HG03354 (cell line): ENCODE measurements at regions not wholly inside any gene's neighbourhood (a gene's known extent, or its start where the extent isn't known, plus 50 kb on each side); places are given as distances from the start of the nearest gene placed in this dataset.

Source experiments
- ATAC-seq: cut with Tn5 transposase; IDR thresholded peaks from one replicate; pipeline ENCODE4 v1.9.1; 2021; ENCODE audit warnings: mild to moderate bottlenecking; ENCODE audit not compliant: unreplicated experiment, poor library complexity, severe bottlenecking

DNA sequence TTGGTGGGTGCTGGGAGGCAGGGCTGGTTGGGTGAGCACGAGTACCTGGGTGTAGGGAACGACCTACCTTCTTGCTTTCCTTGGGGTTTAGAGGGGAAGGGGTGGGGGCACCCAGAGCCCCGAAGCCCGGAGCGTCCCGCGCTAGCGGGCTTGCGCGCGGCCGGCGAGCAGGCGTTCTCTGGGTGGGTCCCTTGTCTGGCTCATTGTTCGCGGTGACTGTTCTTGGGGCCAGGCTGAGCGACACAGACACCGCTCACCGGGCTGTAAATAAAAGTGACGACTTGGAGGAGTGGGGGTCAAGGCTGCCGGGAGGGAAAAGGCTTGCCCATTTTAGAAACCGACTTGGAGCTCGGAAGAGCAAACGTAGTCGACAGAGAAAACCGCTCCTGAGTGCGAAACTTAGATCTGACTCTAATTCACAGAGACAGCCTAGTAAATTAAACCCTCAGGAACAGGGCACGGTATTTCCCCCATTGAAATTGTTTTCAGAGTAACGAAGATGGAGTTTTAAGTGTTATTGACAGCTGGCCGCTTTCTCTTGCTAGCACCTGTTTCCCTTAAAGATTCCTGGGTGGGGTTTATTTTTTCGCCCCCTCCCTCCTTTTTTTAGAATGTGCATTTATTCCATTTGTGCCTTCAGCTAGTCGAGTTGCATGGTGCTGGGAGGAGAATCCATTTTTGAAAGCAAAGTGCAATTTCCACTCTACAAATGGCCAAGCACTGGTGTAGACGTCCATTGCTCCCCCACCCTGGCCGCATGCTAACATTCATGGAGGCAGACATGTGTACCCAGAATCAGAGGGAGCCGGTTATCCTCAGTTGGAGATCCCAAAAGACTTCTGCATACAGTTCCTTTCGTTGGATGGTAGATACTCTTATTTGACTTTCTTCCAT, 532.1 kb upstream of the SEMA6D start:
- ATAC-seq = no peak

DNA sequence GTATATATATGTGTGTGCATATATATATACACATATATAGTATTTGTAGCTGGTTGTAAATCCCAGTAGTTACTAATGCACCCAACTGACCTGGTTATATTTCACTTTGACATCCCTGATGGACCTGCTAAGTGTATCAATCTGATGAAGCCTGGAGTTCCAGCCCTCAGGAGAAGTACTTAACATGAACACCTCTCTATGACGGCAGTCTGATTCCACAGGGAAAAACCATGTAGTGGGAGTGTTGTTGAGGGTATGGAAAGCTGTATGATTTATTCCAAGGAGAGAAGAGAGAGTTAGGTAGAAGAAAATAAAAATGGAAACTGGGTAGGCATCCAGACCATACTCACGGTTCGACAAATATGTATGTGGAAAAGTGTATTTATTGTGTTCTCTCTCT, 531.2 kb upstream of the SEMA6D start:
- ATAC-seq = no peak

DNA sequence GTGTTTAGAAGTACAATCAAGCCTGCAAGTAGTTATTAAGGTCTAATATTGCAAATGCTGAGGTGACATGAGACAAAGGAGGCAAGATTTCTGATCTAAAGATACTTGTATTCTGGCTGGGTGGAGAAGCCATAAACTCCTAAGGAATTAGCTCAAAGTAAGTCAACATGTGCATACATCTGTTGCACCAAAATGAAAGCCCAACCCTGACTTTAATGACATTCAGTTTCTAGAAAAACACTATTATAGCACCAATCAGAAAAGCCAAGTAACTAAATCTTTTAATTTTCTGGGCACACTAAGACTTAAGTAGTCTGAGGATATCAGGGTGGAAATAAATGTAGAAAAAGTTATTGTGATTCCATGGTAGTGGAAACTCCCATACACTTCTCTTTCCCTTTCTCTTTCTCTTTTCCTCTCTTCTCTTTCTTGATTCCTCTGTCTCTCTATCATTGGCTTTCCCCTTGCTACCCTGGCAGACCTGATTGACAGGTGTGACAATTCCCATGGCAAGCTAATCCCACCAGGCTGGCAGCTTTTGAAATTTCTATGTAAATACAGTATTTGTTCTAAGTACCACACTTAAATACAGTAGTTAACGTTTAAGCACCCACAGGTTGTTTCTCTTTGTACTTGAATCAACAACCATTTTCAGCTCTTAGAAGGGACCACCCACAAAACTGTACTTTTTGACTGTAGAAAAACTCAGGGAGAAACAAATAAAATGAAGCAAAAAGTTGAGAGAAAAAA, 528.4 kb upstream of the SEMA6D start:
- ATAC-seq = no peak

DNA sequence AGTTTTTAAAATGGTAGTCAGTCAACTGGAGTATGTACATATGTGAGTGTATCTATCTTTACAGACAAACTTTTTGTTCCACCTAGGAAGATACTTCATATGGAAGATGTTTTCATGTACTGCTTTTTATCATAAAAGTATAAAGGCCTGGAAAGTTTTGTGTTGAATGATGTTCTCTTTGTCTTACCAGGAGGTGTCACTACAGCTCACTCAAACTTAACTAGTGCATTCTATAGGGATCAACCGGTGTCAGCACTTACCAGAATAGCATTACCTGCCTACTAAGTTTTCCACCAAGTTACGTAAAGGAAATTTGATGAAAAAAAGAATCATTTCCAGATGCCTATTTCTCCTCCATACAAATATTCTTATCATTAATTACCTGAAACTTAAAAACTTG, 522.6 kb upstream of the SEMA6D start:
- ATAC-seq = no peak

DNA sequence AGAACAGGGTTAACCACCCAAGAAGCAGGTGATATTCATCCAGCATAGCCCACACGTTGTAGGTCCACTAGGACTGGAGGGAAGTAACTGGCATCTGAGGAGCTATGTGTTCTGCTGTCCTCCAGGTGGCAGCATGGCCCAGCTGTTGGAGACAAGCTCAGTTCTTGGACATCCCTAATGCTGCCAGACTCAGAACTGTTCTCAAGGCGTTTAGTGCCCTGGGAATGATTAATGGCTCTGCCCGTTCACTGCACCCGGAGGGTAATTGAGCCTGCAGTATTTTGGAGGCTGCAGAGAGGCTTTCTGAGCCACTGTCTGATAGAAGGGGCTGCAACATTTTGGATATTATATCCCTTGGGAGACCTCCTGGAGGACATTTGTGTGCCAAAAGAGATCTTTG, 521.3 kb upstream of the SEMA6D start:
- peak; percentile 91 for ATAC-seq

DNA sequence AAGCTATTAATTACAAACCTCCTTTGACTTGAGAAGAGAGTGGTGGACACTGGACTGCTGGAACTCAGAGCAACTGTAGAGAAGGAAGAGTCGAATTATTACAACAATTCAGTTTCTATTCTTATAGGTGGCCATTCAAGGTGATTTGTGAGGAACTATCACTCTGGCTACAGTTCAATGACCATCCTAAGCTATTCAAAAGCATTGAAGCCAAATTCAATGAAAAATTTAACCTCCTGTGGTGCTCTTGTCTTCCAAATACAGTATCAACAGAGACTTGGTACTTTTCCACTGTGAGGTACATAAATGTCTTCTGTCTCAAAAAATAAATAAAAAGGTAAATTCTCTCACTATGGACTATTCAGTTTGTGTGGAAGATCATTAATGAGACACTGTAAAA, 513.3 kb upstream of the SEMA6D start:
- no peak for ATAC-seq

DNA sequence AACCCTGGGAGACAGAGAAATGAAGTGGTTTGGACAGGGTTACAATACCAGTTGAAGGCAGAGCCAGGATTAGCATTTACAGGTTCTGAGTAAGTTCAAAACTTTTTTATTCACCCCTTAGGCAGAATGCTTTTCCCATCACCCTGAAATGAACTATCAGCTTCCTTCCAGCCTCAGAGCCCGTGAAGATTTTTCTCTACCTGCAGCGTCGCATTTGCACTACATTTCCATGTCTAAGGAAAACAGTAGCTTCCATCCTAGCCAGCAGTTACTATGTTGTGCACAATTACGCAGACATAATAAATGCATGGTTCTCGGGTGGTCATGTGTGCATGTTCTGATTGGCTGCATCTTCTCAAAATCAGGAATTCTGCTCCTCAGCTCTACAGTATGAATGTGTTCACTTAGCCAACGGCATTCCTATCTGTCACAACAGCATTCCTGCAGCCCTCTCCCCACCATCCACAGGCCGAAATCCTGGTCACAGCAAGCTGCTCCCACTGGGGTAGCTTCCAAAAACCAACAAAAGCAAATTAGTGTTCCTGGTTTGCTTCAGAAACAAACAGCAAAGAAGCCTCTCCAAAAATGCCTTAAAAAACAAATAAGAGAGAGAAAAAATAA, 510.8 kb upstream of the SEMA6D start:
- ATAC-seq = no peak

DNA sequence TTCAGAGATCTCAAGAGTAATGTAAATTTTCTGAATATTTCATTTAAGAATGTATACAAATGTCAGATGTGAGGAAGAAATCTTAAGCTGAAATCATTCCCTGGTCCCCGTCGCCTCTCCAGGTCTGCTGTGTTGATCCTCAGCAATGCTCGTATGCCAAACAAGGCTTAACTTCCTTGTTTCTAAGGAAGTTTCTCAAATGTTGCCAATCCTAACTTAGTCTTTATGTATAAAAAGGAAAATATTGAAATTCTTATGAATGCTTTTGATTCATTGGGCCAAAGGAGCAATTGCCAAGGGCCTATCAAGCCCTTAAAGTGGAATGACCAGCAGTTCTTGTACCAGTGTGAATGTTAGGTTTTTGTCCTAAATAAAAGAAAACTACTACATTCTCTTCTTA, 507.7 kb upstream of the SEMA6D start:
- ATAC-seq = no peak

DNA sequence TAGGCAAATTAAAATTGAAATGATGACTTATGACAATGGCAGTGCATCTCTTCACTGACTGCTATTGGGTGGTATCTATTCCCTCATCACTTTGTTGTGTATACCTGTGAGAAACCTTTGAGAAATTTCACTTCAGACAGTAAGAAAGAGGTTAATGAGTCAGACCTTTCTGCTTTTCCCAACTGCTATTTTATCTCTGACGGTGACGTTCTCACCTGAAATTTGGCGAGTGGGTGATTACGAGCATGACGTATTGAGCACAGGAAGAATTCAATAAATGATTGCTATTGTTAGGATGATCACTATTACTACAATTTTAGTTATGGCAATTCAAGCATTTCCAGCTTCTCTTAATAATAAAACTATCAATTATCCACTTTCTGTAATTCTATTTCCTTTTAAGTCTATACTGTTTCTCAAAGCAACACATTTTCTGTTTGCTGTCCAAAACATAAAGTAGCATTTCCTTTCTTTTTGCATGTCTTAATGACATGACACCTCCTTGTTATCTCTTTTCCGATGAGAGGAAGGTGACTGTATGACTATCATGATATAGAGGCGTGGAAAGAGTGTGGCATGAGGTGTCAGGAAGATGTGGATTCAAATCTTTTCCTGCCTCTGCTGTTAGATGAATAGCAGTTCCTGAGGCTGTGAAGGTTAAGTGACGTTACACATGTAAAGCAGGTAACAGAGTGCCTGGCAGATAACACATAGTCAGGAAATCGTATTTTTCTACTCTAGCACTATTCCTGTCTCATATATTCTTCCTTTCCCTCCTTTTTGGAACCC, 504.9 kb upstream of the SEMA6D start:
- no peak for ATAC-seq

DNA sequence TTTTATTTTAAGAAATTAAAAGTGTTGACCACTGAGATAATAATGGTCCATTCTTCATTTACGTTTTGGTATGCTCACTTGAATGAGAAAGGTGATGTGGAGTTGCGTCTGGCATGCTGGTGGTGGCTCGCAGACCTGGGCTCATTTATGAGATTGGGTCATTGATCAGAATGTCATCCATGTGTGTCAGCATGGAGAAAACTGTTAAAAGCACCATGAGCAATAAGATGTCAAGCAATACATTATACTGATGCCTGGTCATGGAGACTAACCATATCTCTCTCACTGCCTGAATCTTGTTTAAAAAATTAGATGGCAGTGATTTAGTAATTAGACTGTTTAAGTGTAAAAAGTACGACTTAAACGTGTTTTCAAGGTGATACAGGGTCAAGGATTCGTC, 503.4 kb upstream of the SEMA6D start:
- no peak for ATAC-seq

DNA sequence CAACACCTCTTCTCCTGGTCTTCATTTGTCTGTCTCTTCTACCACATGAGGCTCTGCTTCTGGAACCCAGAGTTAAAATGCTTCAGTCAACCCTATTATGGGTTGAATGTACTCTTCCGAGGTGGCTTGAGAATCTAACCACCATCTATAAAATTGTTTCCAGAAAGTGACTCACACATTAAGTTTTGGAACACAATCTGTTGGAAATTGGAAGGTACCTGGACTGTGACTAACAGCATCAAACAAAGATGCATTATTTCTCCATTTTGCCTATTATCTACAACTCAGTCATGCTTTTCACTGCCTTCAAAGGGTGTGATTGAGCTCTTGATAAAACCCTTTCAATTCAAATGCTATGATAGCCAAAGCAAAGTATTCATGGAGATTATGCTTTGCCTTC, 499.0 kb upstream of the SEMA6D start:
- no peak for ATAC-seq

DNA sequence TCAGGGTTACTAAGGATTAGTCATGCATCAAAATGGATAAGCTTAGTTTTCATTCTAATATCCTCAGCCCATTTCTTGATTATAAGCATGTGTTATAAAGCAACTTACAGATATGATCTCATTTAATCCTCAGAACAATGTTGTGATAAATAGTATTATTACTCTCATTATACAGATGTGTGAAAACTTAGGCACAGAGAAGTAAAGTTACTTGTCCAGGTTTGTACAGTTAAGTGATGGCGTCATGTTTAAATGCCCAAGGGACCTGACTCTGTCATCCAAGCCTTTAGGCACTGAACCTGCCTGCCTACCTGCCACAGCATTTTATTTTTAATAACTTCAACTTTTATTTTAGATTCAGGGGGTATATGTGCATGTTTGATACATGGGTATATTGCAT, 472.9 kb upstream of the SEMA6D start:
- no peak for ATAC-seq

DNA sequence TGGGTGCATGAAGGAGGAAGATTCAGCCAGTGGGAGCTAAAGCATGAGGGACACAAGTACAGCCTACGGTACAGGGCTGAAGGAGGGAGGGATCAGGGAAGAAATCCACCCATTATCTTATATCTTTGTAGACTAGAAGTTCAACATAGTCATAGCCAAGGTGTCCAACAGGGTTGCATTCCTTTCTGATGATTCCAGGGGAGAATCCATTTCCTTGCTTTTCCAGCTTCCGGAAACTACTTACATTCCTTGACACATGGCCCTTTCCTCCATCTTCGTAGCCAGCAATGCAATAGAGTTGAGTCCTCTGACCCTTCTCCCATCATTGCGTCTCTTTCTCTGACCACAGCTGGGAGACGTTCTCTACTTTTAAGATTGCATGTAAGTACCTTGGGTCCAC, 471.0 kb upstream of the SEMA6D start:
- no peak for ATAC-seq

DNA sequence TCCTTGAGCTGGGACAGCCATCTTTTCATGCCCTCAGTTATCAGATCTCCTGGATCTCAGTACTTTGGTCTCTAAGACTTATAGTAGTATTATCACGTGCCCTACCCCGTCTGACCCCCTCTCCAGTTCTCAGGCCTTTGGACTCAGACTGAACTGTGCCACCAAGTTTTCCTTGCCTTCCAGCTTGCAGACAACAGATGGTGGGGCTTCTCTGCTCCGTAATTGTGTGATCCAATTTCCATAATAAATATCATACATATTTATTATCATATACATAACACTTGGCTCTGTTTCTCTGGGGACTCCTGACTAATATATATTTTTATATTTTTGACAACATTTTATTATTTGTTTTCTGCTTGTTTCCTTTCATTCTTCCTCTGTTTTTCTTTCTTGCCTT, 458.8 kb upstream of the SEMA6D start:
- ATAC-seq = no peak

DNA sequence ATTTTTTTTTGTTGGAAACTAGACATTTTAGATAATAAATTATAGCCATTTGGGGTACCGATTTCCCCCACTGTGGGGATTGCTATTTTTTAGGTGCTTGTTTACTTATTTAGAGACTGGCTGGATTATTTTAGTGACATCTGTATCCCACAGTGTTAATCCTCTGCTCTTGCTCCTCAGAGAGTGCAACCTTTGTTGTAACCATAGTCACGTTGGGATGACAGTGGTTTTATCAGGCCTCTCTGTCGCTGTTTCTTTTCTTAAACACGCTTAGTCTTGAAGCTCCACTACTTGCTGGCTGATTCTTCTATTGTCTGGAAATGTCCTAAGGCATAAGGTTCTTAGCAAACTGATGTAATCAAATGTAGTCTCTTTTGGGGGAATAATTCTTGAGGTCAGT, 451.6 kb upstream of the SEMA6D start:
- no peak for ATAC-seq

DNA sequence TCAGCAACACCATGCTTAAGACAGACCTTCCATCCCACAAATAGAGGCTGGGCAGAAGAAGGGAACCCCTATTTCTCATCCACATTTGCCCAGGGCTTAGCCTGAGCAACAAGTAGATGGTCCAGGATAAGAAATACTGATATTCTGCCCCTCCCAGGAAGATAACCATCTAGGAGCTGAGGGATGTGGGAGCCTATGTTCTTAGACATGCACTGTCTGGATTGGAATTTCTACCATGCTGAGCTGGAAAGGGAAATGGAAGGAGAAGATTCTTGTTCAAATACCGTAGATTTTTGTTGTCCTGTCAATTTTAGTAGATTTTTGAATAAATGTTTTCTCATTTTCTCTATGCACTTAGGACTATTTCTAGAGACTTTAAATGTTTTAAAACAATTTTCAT, 450.7 kb upstream of the SEMA6D start:
- no peak for ATAC-seq

DNA sequence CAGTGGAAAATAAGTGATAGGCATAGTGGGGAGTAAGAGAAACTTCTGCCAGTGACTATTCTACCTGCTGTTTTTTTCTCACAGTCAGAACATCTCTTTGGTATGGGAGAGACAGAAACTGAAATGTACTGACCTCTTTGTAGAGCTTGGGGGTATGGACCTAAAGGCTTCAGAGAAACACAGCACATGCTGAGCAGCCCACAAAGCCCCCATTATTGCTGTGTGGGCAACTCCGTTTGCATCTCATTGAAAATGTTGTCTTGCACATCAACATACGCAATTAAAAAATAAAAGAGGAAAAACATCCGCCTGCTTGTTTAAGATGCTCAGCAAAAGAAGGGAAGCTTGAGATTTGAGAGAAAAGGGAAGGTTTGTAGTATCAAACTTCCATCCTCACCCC, 443.4 kb upstream of the SEMA6D start:
- ATAC-seq = no peak

DNA sequence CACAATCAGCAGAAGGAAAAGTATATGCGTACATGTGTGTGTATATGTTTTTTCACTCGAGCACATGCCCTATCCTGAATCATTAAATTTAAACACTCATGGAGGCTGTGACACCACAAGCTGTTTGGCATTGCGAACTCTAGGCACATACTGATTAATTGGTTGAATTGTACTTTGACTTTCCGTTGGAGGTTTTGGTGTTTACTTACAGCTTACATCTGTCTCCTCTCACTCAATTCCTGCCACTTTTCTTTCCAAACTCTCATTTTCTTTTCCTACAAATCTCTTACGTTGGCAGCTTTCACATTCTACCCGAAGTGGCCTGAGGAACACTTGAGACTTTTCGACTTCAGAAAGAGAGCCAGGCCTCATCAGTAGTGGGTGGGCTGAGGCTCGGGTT, 434.1 kb upstream of the SEMA6D start:
- no peak for ATAC-seq

DNA sequence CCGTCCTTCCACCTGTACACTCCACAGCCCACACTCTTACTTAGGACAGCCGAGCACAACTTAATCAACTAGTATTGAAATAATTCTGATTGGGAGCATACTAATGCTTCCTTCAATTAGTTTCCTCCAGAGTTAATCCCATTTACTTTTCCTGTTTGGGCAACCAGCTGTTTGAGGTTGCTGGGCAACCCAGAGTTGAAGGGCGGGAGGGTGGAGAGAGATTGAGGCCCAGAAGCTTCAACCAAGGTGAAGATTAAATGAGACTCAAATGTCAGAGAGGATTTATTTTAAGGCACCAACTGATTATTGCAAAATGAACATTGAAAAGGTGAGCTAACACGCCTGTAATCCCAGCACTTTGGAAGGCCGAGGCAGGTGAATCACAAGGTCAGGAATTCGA, 428.5 kb upstream of the SEMA6D start:
- no peak for ATAC-seq

DNA sequence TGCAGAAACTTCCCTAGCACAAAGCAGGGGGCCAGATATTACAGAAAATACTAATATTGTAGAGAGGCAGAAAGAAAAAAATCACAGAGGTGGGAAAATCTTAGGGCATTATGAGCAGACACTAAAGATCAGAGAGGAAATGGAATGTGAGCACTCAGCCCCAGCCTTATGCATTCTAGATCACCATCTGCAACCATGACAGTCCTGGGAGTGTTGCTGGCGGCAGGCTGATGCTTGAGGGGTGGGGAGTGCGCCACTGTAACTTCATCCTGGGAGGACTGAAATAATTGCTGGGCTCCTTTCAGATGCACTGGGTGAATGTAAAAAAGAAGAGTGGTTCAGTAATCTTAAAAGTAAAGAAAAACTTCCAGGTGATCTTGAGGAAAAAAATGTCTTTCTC, 427.6 kb upstream of the SEMA6D start:
- no peak for ATAC-seq
